WTC11 (cell line): ENCODE measurements at regions not wholly inside any gene's neighbourhood (a gene's known extent, or its start where the extent isn't known, plus 50 kb on each side); places are given as distances from the start of the nearest gene placed in this dataset.

ENCODE experiments used
- ATAC-seq: fragments of 200-7000 bp; cut with Tn5 transposase; 2 replicates; pipeline ENCODE4 v1.10.0; 2021; ENCODE audit warnings: mild to moderate bottlenecking, moderate library complexity
- CTCF ChIA-PET: fragments of 300-600 bp; sonication (Branson Sonifier 250); formaldehyde crosslinking; loops from one replicate; lab custom pipeline; 2021; ENCODE audit warnings: antibody characterized with exemption; lab: Charles Lee
- POLR2A ChIA-PET: fragments of 350-600 bp; sonication (Branson Sonifier 250); formaldehyde crosslinking; loops from one replicate; lab custom pipeline; 2021; ENCODE audit warnings: antibody characterized with exemption; lab: Charles Lee
- DNase-seq: peaks from one replicate; pipeline ENCODE4 v3.0.0; 2021; ENCODE audit warnings: low spot score
- H3K27ac Mint-ChIP-seq: 2 replicates; pipeline ENCODE4 v1.8.0; 2021; ENCODE audit warnings: mixed read lengths
- H3K27me3 Mint-ChIP-seq: 2 replicates; pipeline ENCODE4 v1.8.0; 2021; ENCODE audit warnings: low read depth, mild to moderate bottlenecking, moderate library complexity, mixed read lengths
- H3K36me3 Mint-ChIP-seq: 2 replicates; pipeline ENCODE4 v1.8.0; 2021; ENCODE audit warnings: mixed read lengths
- H3K4me1 Mint-ChIP-seq: 2 replicates; pipeline ENCODE4 v1.8.0; 2022; ENCODE audit warnings: mixed read lengths
- H3K4me3 Mint-ChIP-seq: 2 replicates; pipeline ENCODE4 v1.8.0; 2021; ENCODE audit warnings: mild to moderate bottlenecking, moderate library complexity, mixed read lengths
- H3K9me3 Mint-ChIP-seq: 2 replicates; pipeline ENCODE4 v1.8.0; 2021; ENCODE audit warnings: mixed read lengths
- ATF1 ChIP-seq: sonication (generic); formaldehyde crosslinking; IDR thresholded peaks from 2 replicates; pipeline ENCODE4 v1.8.1; 2023; ENCODE audit warnings: mild to moderate bottlenecking, moderate library complexity, missing genetic modification reagents
- CDX4 ChIP-seq: fragments of 250-450 bp; sonication (Bioruptor Pico); IDR thresholded peaks from 2 replicates; pipeline ENCODE4 v1.9.0; 2021; ENCODE audit warnings: moderate library complexity, mild to moderate bottlenecking, inconsistent platforms, borderline replicate concordance
- EMX1 ChIP-seq: fragments of 250-450 bp; sonication (Bioruptor Pico); IDR thresholded peaks from 2 replicates; pipeline ENCODE4 v1.8.0; 2021; ENCODE audit warnings: mild to moderate bottlenecking
- ESRRA ChIP-seq: sonication (generic); formaldehyde crosslinking; IDR thresholded peaks from 2 replicates; pipeline ENCODE4 v1.8.1; 2022; ENCODE audit warnings: mild to moderate bottlenecking, missing genetic modification reagents, borderline replicate concordance
- ETV6 ChIP-seq: sonication (generic); formaldehyde crosslinking; IDR thresholded peaks from 2 replicates; pipeline ENCODE4 v1.8.1; 2022; ENCODE audit warnings: mild to moderate bottlenecking, missing genetic modification reagents
- FOXJ3 ChIP-seq: sonication (generic); formaldehyde crosslinking; IDR thresholded peaks from 2 replicates; pipeline ENCODE4 v1.9.0; 2021; ENCODE audit warnings: missing genetic modification reagents, mild to moderate bottlenecking, borderline replicate concordance
- FOXP1 ChIP-seq: sonication (generic); formaldehyde crosslinking; IDR thresholded peaks from 2 replicates; pipeline ENCODE4 v1.8.0; 2022; ENCODE audit warnings: missing genetic modification reagents, mild to moderate bottlenecking, moderate library complexity, borderline replicate concordance
- HMGA2 ChIP-seq: fragments of 250-450 bp; sonication (Bioruptor Pico); IDR thresholded peaks from 2 replicates; pipeline ENCODE4 v1.4.0; 2021; ENCODE audit warnings: mild to moderate bottlenecking, moderate library complexity
- MLX ChIP-seq: sonication (generic); formaldehyde crosslinking; IDR thresholded peaks from 2 replicates; pipeline ENCODE4 v1.8.1; 2023; ENCODE audit warnings: mild to moderate bottlenecking, missing genetic modification reagents, moderate library complexity
- NFATC4 ChIP-seq: fragments of 250-450 bp; sonication (Bioruptor Pico); IDR thresholded peaks from 2 replicates; pipeline ENCODE4 v1.9.0; 2021; ENCODE audit warnings: mild to moderate bottlenecking
- RELA ChIP-seq: sonication (generic); formaldehyde crosslinking; IDR thresholded peaks from 2 replicates; pipeline ENCODE4 v1.8.1; 2022; ENCODE audit warnings: missing genetic modification reagents, mild to moderate bottlenecking, borderline replicate concordance
- SMAD3 ChIP-seq: sonication (generic); formaldehyde crosslinking; IDR thresholded peaks from 2 replicates; pipeline ENCODE4 v1.8.0; 2022; ENCODE audit warnings: missing genetic modification reagents, mild to moderate bottlenecking, borderline replicate concordance
- SMAD4 ChIP-seq: sonication (generic); formaldehyde crosslinking; IDR thresholded peaks from 2 replicates; pipeline ENCODE4 v1.8.0; 2022; ENCODE audit warnings: mild to moderate bottlenecking, missing genetic modification reagents
- TP53 ChIP-seq: sonication (generic); formaldehyde crosslinking; IDR thresholded peaks from 2 replicates; pipeline ENCODE4 v1.8.1; 2023; ENCODE audit warnings: mild to moderate bottlenecking, missing genetic modification reagents
- ZNF219 ChIP-seq: sonication (generic); formaldehyde crosslinking; IDR thresholded peaks from 2 replicates; pipeline ENCODE4 v1.8.0; 2023; ENCODE audit warnings: missing genetic modification reagents, mild to moderate bottlenecking, borderline replicate concordance
- ZNF416 ChIP-seq: fragments of 250-450 bp; sonication (Bioruptor Pico); IDR thresholded peaks from 2 replicates; pipeline ENCODE4 v1.9.0; 2021; ENCODE audit warnings: mild to moderate bottlenecking, inconsistent platforms
- TF ChIP-seq, protein P1 (sequence below): fragments of 250-450 bp; sonication (Bioruptor Pico); conservative IDR thresholded peaks from 2 replicates; pipeline ENCODE4 v1.9.0; 2021; ENCODE audit warnings: mild to moderate bottlenecking
- TF ChIP-seq, protein P2 (sequence below): sonication (generic); formaldehyde crosslinking; IDR thresholded peaks from 2 replicates; pipeline ENCODE4 v1.8.1; 2022; ENCODE audit warnings: low read depth, missing genetic modification reagents, borderline replicate concordance
- TF ChIP-seq, protein P3 (sequence below): fragments of 200-600 bp; IDR thresholded peaks from 2 replicates; pipeline ENCODE4 v1.8.0; 2022; ENCODE audit warnings: antibody characterized with exemption
- TF ChIP-seq, protein P4 (sequence below): sonication (generic); formaldehyde crosslinking; IDR thresholded peaks from 2 replicates; pipeline ENCODE4 v1.8.1; 2023; ENCODE audit warnings: mild to moderate bottlenecking, missing genetic modification reagents
- TF ChIP-seq, protein P5 (sequence below): sonication (generic); formaldehyde crosslinking; IDR thresholded peaks from 2 replicates; pipeline ENCODE4 v1.8.0; 2022; ENCODE audit warnings: missing genetic modification reagents

GRCh38 chr10:44083719-44084400 lies 301.0 kb downstream of the CXCL12 start (continued):
- no peak for TF ChIP-seq MLX (CRISPR knock-in tag)
- TF ChIP-seq, all 79 proteins: peak for 0

DNA sequence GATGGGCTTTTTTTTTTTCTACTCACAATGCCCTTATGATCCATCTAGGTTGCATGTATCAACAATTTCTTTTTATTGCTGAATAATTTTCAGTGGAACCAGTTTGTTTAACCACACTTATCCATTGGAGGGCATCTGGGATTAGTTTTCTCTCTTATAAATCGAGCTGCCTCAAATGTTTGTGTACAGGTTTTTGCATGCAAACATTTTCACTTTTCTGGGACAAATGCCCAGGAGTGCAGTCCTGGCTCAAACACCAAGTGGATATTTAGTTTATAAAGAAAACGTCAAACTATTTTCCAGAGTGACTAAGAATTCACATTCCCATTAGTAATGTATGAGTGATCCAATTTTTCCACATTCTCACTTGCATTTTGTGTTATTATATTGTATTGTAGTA lies 313.4 kb downstream of the CXCL12 start:
- ChIA-PET POLR2A (no interaction called here), CTCF (no interaction called here)
- Mint-ChIP-seq H3K4me1 (no peaks in the 10 kb centered on the region), H3K9me3 (peaks cover 12% of the 10 kb centered on the region), H3K36me3 (no peaks in the 10 kb centered on the region), H3K4me3 (no peak overlapping the region), H3K27me3 (no peaks in the 10 kb centered on the region; the same call in 1 of the 2 replicates), H3K27ac (no peak overlapping the region)
- TF ChIP-seq, protein P1, sequence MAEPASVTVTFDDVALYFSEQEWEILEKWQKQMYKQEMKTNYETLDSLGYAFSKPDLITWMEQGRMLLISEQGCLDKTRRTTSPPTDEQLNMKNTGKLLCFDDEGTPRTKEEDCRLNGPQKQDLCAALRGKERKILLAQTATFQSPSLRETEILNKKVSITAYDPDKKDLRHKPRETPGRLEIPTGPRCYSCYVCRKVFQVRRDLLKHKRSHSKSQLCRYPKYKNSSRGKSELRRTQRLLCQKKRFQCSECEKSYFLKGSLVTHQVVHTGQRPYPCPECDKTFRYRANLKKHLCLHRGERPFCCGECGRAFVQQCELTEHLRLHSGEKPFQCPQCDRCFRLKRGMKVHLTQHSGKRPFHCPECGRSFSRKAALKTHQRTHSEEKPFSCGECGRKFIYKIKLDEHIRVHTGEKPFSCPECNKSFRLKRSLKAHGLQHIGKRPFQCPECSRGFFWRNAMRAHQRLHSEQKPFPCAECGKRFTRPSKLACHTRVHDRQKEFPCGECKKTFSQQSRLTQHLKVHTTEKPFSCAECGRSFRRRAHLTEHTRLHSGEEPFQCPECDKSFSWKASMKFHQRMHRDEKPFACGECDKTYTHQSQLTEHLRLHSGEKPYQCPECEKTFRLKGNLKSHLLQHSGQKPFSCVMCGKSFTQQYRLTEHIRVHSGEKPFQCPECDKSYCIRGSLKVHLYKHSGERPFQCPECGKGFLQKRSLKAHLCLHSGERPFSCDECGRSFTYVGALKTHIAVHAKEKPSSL (CRISPR knock-in tag) = no peak
- no peak for TF ChIP-seq CDX4 (CRISPR knock-in tag)
- no peak for TF ChIP-seq ETV6 (CRISPR knock-in tag)
- no peak for TF ChIP-seq EMX1
- TF ChIP-seq FOXJ3 (CRISPR knock-in tag) = no peak
- no peak for TF ChIP-seq SMAD3
- TF ChIP-seq SMAD4 (CRISPR knock-in tag) = no peak
- TF ChIP-seq, protein P2, sequence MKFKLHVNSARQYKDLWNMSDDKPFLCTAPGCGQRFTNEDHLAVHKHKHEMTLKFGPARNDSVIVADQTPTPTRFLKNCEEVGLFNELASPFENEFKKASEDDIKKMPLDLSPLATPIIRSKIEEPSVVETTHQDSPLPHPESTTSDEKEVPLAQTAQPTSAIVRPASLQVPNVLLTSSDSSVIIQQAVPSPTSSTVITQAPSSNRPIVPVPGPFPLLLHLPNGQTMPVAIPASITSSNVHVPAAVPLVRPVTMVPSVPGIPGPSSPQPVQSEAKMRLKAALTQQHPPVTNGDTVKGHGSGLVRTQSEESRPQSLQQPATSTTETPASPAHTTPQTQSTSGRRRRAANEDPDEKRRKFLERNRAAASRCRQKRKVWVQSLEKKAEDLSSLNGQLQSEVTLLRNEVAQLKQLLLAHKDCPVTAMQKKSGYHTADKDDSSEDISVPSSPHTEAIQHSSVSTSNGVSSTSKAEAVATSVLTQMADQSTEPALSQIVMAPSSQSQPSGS (CRISPR knock-in tag) = no peak
- no peak for TF ChIP-seq NFATC4 (CRISPR knock-in tag)
- ATAC-seq = no peak
- no peak for DNase-seq

DNA sequence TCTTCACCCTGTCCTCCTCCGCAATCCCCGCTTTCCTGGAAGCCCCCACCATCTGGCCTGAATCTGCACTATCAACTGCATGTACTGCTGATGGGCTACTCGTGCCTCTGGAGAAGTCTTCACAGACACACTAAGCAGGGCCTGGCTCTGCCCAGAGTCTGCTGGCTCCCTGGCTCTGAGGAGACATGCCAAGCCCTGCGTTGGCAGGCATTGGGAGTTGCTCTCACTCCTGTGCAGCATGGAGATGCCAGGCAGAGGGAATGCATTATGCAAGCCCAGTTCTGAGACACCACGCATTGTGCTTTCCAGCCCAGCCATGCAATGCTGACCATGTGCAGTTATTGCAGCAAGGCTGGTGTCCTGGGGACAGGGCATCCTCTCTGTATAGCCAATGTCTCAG lies 314.6 kb downstream of the CXCL12 start:
- no peaks in the 10 kb centered on the region; the same call in 1 of the 2 replicates for H3K27me3 Mint-ChIP-seq
- DNase-seq (no peak), ATAC-seq (no peak)
- POLR2A ChIA-PET = no interaction called here
- peaks cover 6% of the 10 kb centered on the region; the same call in 1 of the 2 replicates for H3K9me3 Mint-ChIP-seq
- no peaks in the 10 kb centered on the region for H3K36me3 Mint-ChIP-seq
- no peak overlapping the region for H3K4me3 Mint-ChIP-seq
- no peaks in the 10 kb centered on the region for H3K4me1 Mint-ChIP-seq
- H3K27ac Mint-ChIP-seq = no peak overlapping the region
- CTCF ChIA-PET = no interaction called here
- TF ChIP-seq ATF1 (CRISPR knock-in tag) = no peak
- TF ChIP-seq, protein P3, sequence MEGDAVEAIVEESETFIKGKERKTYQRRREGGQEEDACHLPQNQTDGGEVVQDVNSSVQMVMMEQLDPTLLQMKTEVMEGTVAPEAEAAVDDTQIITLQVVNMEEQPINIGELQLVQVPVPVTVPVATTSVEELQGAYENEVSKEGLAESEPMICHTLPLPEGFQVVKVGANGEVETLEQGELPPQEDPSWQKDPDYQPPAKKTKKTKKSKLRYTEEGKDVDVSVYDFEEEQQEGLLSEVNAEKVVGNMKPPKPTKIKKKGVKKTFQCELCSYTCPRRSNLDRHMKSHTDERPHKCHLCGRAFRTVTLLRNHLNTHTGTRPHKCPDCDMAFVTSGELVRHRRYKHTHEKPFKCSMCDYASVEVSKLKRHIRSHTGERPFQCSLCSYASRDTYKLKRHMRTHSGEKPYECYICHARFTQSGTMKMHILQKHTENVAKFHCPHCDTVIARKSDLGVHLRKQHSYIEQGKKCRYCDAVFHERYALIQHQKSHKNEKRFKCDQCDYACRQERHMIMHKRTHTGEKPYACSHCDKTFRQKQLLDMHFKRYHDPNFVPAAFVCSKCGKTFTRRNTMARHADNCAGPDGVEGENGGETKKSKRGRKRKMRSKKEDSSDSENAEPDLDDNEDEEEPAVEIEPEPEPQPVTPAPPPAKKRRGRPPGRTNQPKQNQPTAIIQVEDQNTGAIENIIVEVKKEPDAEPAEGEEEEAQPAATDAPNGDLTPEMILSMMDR = no peak
- no peak for TF ChIP-seq ZNF416
- TF ChIP-seq NFATC4 (CRISPR knock-in tag) = no peak
- TF ChIP-seq, protein P4, sequence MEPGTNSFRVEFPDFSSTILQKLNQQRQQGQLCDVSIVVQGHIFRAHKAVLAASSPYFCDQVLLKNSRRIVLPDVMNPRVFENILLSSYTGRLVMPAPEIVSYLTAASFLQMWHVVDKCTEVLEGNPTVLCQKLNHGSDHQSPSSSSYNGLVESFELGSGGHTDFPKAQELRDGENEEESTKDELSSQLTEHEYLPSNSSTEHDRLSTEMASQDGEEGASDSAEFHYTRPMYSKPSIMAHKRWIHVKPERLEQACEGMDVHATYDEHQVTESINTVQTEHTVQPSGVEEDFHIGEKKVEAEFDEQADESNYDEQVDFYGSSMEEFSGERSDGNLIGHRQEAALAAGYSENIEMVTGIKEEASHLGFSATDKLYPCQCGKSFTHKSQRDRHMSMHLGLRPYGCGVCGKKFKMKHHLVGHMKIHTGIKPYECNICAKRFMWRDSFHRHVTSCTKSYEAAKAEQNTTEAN (CRISPR knock-in tag) = no peak
- TF ChIP-seq FOXP1 (CRISPR knock-in tag) = no peak
- no peak for TF ChIP-seq EMX1
- no peak for TF ChIP-seq ESRRA (CRISPR knock-in tag)
- TF ChIP-seq HMGA2 = no peak
- TF ChIP-seq RELA (CRISPR knock-in tag) = no peak
- no peak for TF ChIP-seq TP53 (CRISPR knock-in tag)
- TF ChIP-seq, protein P5, sequence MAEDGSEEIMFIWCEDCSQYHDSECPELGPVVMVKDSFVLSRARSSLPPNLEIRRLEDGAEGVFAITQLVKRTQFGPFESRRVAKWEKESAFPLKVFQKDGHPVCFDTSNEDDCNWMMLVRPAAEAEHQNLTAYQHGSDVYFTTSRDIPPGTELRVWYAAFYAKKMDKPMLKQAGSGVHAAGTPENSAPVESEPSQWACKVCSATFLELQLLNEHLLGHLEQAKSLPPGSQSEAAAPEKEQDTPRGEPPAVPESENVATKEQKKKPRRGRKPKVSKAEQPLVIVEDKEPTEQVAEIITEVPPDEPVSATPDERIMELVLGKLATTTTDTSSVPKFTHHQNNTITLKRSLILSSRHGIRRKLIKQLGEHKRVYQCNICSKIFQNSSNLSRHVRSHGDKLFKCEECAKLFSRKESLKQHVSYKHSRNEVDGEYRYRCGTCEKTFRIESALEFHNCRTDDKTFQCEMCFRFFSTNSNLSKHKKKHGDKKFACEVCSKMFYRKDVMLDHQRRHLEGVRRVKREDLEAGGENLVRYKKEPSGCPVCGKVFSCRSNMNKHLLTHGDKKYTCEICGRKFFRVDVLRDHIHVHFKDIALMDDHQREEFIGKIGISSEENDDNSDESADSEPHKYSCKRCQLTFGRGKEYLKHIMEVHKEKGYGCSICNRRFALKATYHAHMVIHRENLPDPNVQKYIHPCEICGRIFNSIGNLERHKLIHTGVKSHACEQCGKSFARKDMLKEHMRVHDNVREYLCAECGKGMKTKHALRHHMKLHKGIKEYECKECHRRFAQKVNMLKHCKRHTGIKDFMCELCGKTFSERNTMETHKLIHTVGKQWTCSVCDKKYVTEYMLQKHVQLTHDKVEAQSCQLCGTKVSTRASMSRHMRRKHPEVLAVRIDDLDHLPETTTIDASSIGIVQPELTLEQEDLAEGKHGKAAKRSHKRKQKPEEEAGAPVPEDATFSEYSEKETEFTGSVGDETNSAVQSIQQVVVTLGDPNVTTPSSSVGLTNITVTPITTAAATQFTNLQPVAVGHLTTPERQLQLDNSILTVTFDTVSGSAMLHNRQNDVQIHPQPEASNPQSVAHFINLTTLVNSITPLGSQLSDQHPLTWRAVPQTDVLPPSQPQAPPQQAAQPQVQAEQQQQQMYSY (CRISPR knock-in tag) = no peak
- TF ChIP-seq ZNF219 = no peak
- TF ChIP-seq SMAD3 = no peak
